ENCODE measurements at regions not wholly inside any gene's neighbourhood (a gene's known extent, or its start where the extent isn't known, plus 50 kb on each side); places are given as distances from the start of the nearest gene placed in this dataset.
"Not testable (repeated sequence)": the region's sequence is repeated elsewhere in the genome, so short reads cannot be mapped to it uniquely, and the experiment has no call there.

- WGBS (ENCODE audit: insufficient coverage) = 88% methylated on average over 3 of the region's 3 CpGs
- DNase-seq = no peak
- Mint-ChIP-seq H3K4me1 (no peaks in the 10 kb centered on the region), H3K36me3 (no peaks in the 10 kb centered on the region), H3K27me3 (peaks cover under 1 to 13% of the 10 kb centered on the region in 2 donors), H3K4me3 (no peak overlapping the region), H3K9me3 (no peaks in the 10 kb centered on the region), H3K27ac (no peak overlapping the region)
- POLR2A ChIA-PET = no interaction called here
- no peaks in the 10 kb centered on the region for H3K36me3 ChIP-seq (ENCODE audit: control insufficient read depth in 2 of 2, extremely low read depth in 1 of 2, insufficient read depth in 1 of 2, low read length in 1 of 2)
- H3K27ac ChIP-seq (ENCODE audit: low read length) = no peak overlapping the region
- peaks cover 2 to 4% of the 10 kb centered on the region in 2 experiments for H3K27me3 ChIP-seq (replicated peaks in 1 of 2; ENCODE audit: control insufficient read depth in 2 of 2, extremely low read depth in 1 of 2, insufficient read depth in 2 of 2, low read length in 1 of 2)
- H3K4me1 ChIP-seq (ENCODE audit: control insufficient read depth in 1 of 2, extremely low read depth in 1 of 2, insufficient read depth in 2 of 2, low read length in 2 of 2) = no peaks in the 10 kb centered on the region
- H3K4me3 ChIP-seq (ENCODE audit: control insufficient read depth in 1 of 2, extremely low read depth in 1 of 2, low read length in 1 of 2) = no peak overlapping the region
- no peaks in the 10 kb centered on the region for H3K9me3 ChIP-seq
- ATAC-seq (replicated peaks in 1 of 4) = peak in 1 of 4 experiments; percentile 14
- CTCF ChIA-PET = no interaction called here
Observed at GRCh38 chr15:22232675-22233074, 152.3 kb downstream of the OR4M2 start.

GRCh38 chr15:22235261-22235930 lies 155.1 kb downstream of the OR4M2 start:
- H3K9me3 Mint-ChIP-seq; DNase-seq; ATAC-seq (replicated peaks in 1 of 4); H3K27ac Mint-ChIP-seq; H3K27ac ChIP-seq (ENCODE audit: low read length); H3K9me3 ChIP-seq; POLR2A ChIA-PET; H3K4me3 ChIP-seq (ENCODE audit: control insufficient read depth in 1 of 2, extremely low read depth in 1 of 2, low read length in 1 of 2); H3K4me3 Mint-ChIP-seq; H3K36me3 ChIP-seq (ENCODE audit: control insufficient read depth in 2 of 2, extremely low read depth in 1 of 2, insufficient read depth in 1 of 2, low read length in 1 of 2); H3K36me3 Mint-ChIP-seq; H3K4me1 Mint-ChIP-seq; CTCF ChIA-PET: not testable (repeated sequence)
- WGBS (ENCODE audit: insufficient coverage) = 67% methylated on average over 5 of the region's 7 CpGs
- Histone ChIP-seq H3K27me3 (replicated peaks in 1 of 2; ENCODE audit: control insufficient read depth in 2 of 2, extremely low read depth in 1 of 2, insufficient read depth in 2 of 2, low read length in 1 of 2) (peaks cover 0 to 12% of the 10 kb centered on the region in 2 experiments), H3K4me1 (ENCODE audit: control insufficient read depth in 1 of 2, extremely low read depth in 1 of 2, insufficient read depth in 2 of 2, low read length in 2 of 2) (peaks cover 0 to 14% of the 10 kb centered on the region in 2 experiments)
- H3K27me3 Mint-ChIP-seq = peaks cover 4 to 19% of the 10 kb centered on the region in 2 donors

GRCh38 chr15:22236469-22236868 lies 156.1 kb downstream of the OR4M2 start:
- peaks cover 0 to 2% (median 0%) of the 10 kb centered on the region in 3 donors for H3K4me1 Mint-ChIP-seq
- Histone ChIP-seq H3K36me3 (ENCODE audit: control insufficient read depth in 2 of 2, extremely low read depth in 1 of 2, insufficient read depth in 1 of 2, low read length in 1 of 2) (no peaks in the 10 kb centered on the region), H3K4me1 (ENCODE audit: control insufficient read depth in 1 of 2, extremely low read depth in 1 of 2, insufficient read depth in 2 of 2, low read length in 2 of 2) (peaks cover 0 to 14% of the 10 kb centered on the region in 2 experiments), H3K27me3 (replicated peaks in 1 of 2; ENCODE audit: control insufficient read depth in 2 of 2, extremely low read depth in 1 of 2, insufficient read depth in 2 of 2, low read length in 1 of 2) (peaks cover 0 to 17% of the 10 kb centered on the region in 2 experiments), H3K9me3 (no peaks in the 10 kb centered on the region), H3K27ac (ENCODE audit: low read length) (no peak overlapping the region), H3K4me3 (ENCODE audit: control insufficient read depth in 1 of 2, extremely low read depth in 1 of 2, low read length in 1 of 2) (no peak overlapping the region)
- DNase-seq (no peak), ATAC-seq (replicated peaks in 1 of 4) (no peak)
- ChIA-PET CTCF (no interaction called here), POLR2A (no interaction called here)
- no peaks in the 10 kb centered on the region for H3K9me3 Mint-ChIP-seq
- no peak overlapping the region for H3K27ac Mint-ChIP-seq
- no peak overlapping the region for H3K4me3 Mint-ChIP-seq
- H3K27me3 Mint-ChIP-seq = peaks cover 4 to 26% of the 10 kb centered on the region in 2 donors
- H3K36me3 Mint-ChIP-seq = no peaks in the 10 kb centered on the region
- 83% methylated on average over 4 of the region's 5 CpGs for WGBS (ENCODE audit: insufficient coverage)

- ATAC-seq (replicated peaks in 1 of 4) = no peak
- WGBS (ENCODE audit: insufficient coverage) = 69% methylated on average over 8 of the region's 9 CpGs
Observed at GRCh38 chr15:22237891-22238275, 157.6 kb downstream of the OR4M2 start.

GRCh38 chr15:22238276-22238958 lies 158.1 kb downstream of the OR4M2 start:
- peaks cover 4 to 28% of the 10 kb centered on the region in 2 donors for H3K27me3 Mint-ChIP-seq
- POLR2A ChIA-PET; H3K36me3 ChIP-seq (ENCODE audit: control insufficient read depth in 2 of 2, extremely low read depth in 1 of 2, insufficient read depth in 1 of 2, low read length in 1 of 2); H3K9me3 ChIP-seq; H3K36me3 Mint-ChIP-seq; ATAC-seq (replicated peaks in 1 of 4); H3K27ac Mint-ChIP-seq; H3K27ac ChIP-seq (ENCODE audit: low read length); H3K4me1 Mint-ChIP-seq; H3K9me3 Mint-ChIP-seq; H3K4me3 ChIP-seq (ENCODE audit: control insufficient read depth in 1 of 2, extremely low read depth in 1 of 2, low read length in 1 of 2); DNase-seq; CTCF ChIA-PET; H3K4me3 Mint-ChIP-seq: not testable (repeated sequence)
- Histone ChIP-seq H3K27me3 (replicated peaks in 1 of 2; ENCODE audit: control insufficient read depth in 2 of 2, extremely low read depth in 1 of 2, insufficient read depth in 2 of 2, low read length in 1 of 2) (peaks cover 0 to 19% of the 10 kb centered on the region in 2 experiments), H3K4me1 (ENCODE audit: control insufficient read depth in 1 of 2, extremely low read depth in 1 of 2, insufficient read depth in 2 of 2, low read length in 2 of 2) (peaks cover 0 to 14% of the 10 kb centered on the region in 2 experiments)
- WGBS (ENCODE audit: insufficient coverage) = 93% methylated on average over 17 of the region's 20 CpGs

More at GRCh38 chr15:22237891-22238275, 157.6 kb downstream of the OR4M2 start:
- Mint-ChIP-seq H3K36me3 (no peaks in the 10 kb centered on the region), H3K9me3 (no peaks in the 10 kb centered on the region), H3K4me3 (no peak overlapping the region), H3K27me3 (peaks cover 4 to 24% of the 10 kb centered on the region in 2 donors), H3K27ac (no peak overlapping the region), H3K4me1 (peaks cover 0 to 2% (median 0%) of the 10 kb centered on the region in 3 donors)
- Histone ChIP-seq H3K4me3 (ENCODE audit: control insufficient read depth in 1 of 2, extremely low read depth in 1 of 2, low read length in 1 of 2) (no peak overlapping the region), H3K36me3 (ENCODE audit: control insufficient read depth in 2 of 2, extremely low read depth in 1 of 2, insufficient read depth in 1 of 2, low read length in 1 of 2) (no peaks in the 10 kb centered on the region), H3K27ac (ENCODE audit: low read length) (no peak overlapping the region), H3K9me3 (no peaks in the 10 kb centered on the region), H3K27me3 (replicated peaks in 1 of 2; ENCODE audit: control insufficient read depth in 2 of 2, extremely low read depth in 1 of 2, insufficient read depth in 2 of 2, low read length in 1 of 2) (peaks cover 0 to 19% of the 10 kb centered on the region in 2 experiments), H3K4me1 (ENCODE audit: control insufficient read depth in 1 of 2, extremely low read depth in 1 of 2, insufficient read depth in 2 of 2, low read length in 2 of 2) (peaks cover 0 to 14% of the 10 kb centered on the region in 2 experiments)
- CTCF ChIA-PET = interaction anchor here in 1 of 2 donors (0.8 kb wide), 1 partner anchor 15 kb away, joined by 4 read pairs; no protein-coding TSS in a partner anchor
- POLR2A ChIA-PET = no interaction called here
- DNase-seq = no peak

GRCh38 chr15:22238959-22239805 lies 158.9 kb downstream of the OR4M2 start:
- Histone ChIP-seq H3K27me3 (replicated peaks in 1 of 2; ENCODE audit: control insufficient read depth in 2 of 2, extremely low read depth in 1 of 2, insufficient read depth in 2 of 2, low read length in 1 of 2) (peaks cover 2 to 19% of the 10 kb centered on the region in 2 experiments), H3K4me1 (ENCODE audit: control insufficient read depth in 1 of 2, extremely low read depth in 1 of 2, insufficient read depth in 2 of 2, low read length in 2 of 2) (peaks cover 0 to 14% of the 10 kb centered on the region in 2 experiments)
- H3K27ac ChIP-seq (ENCODE audit: low read length); H3K4me1 Mint-ChIP-seq; H3K4me3 Mint-ChIP-seq; H3K36me3 ChIP-seq (ENCODE audit: control insufficient read depth in 2 of 2, extremely low read depth in 1 of 2, insufficient read depth in 1 of 2, low read length in 1 of 2); POLR2A ChIA-PET; DNase-seq; H3K9me3 ChIP-seq; H3K27ac Mint-ChIP-seq; CTCF ChIA-PET; H3K36me3 Mint-ChIP-seq; H3K9me3 Mint-ChIP-seq; H3K4me3 ChIP-seq (ENCODE audit: control insufficient read depth in 1 of 2, extremely low read depth in 1 of 2, low read length in 1 of 2): not testable (repeated sequence)
- WGBS (ENCODE audit: insufficient coverage) = 74% methylated on average over 15 of the region's 22 CpGs
- peak in 3 of 4 experiments; percentile 28 to 56 (median 46) for ATAC-seq (replicated peaks in 1 of 4)
- peaks cover 4 to 28% of the 10 kb centered on the region in 2 donors for H3K27me3 Mint-ChIP-seq
